ENCODE measurements at regions not wholly inside any gene's neighbourhood (a gene's known extent, or its start where the extent isn't known, plus 50 kb on each side); places are given as distances from the start of the nearest gene placed in this dataset.

DNA sequence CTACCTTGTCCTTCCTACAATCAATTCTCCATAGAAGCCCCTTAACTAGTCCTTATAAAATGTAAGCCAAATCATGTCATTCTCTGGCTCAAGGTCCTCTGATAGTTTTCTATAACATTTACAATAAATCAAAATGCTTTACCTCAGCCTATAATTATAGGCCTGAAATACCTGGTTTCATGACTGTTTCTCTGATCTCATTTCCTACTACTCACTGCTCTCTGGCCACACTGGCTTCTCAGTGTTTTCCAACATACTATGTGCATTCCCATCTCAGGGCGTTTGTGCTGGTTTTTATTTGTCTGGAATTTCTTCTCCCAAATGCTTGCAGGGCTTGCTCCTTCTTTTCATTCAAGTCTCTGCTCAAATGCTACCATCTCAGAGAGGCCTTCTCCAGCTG is 67.9 kb upstream of the MAGI3 start:
- Histone ChIP-seq H3K4me3 (no peak overlapping the region), H3K27me3 (no peaks in the 10 kb centered on the region), H3K36me3 (no peaks in the 10 kb centered on the region), H3K4me1 (no peaks in the 10 kb centered on the region), H3K9me3 (no peaks in the 10 kb centered on the region), H3K27ac (no peak overlapping the region)
- TF ChIP-seq, protein P1, sequence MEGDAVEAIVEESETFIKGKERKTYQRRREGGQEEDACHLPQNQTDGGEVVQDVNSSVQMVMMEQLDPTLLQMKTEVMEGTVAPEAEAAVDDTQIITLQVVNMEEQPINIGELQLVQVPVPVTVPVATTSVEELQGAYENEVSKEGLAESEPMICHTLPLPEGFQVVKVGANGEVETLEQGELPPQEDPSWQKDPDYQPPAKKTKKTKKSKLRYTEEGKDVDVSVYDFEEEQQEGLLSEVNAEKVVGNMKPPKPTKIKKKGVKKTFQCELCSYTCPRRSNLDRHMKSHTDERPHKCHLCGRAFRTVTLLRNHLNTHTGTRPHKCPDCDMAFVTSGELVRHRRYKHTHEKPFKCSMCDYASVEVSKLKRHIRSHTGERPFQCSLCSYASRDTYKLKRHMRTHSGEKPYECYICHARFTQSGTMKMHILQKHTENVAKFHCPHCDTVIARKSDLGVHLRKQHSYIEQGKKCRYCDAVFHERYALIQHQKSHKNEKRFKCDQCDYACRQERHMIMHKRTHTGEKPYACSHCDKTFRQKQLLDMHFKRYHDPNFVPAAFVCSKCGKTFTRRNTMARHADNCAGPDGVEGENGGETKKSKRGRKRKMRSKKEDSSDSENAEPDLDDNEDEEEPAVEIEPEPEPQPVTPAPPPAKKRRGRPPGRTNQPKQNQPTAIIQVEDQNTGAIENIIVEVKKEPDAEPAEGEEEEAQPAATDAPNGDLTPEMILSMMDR (IDR thresholded peaks at IDR 0.05), result no peak
- no peak for DNase-seq (ENCODE audit: low spot score)

DNA sequence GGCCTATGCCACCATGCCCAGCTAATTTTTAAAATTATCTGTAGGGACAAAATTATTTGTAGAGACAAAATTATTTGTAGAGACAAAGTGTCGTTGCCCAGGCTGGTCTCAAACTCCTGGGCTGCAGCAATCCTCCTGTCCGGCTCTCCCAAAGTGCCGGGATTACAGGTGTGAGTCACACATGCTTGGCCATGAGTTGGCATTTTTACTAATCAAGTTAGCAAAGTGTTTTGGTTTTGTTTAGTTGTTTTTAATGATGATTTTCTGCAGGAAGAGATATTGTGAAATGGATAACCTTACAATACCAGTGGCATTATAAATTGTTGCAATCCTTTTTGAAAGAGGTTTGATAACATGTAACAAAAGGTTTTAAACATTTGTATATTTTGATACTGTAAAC is 65.3 kb upstream of the MAGI3 start:
- H3K27me3 ChIP-seq, result no peaks in the 10 kb centered on the region
- H3K4me1 ChIP-seq, result no peaks in the 10 kb centered on the region
- no peaks in the 10 kb centered on the region for H3K36me3 ChIP-seq
- no peaks in the 10 kb centered on the region for H3K9me3 ChIP-seq
- H3K4me3 ChIP-seq, result no peak overlapping the region
- TF ChIP-seq, protein P1 (IDR thresholded peaks at IDR 0.05), result no peak
- no peak overlapping the region for H3K27ac ChIP-seq
- DNase-seq (ENCODE audit: low spot score), result no peak

DNA sequence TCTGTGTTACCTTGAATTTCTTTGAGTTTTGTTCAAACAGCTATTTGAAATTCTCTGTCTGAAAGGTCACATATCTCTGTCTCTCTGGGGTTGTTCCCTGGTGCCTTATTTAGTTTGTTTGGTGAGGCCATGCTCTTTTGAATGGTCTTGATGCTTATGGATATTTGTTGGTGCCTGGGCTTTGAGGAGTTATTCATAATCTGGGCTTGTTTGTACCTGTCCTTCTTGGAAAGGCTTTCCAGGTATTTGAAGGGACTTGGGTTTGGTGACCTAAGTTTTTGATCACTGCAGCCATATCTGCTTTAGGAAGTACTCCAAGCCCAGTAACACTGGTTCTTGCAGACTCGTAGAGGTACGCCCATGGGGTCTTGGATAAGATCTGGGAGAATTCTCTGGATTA is 63.3 kb upstream of the MAGI3 start:
- H3K27ac ChIP-seq, result no peak overlapping the region
- TF ChIP-seq, protein P1 (IDR thresholded peaks at IDR 0.05), result no peak

DNA sequence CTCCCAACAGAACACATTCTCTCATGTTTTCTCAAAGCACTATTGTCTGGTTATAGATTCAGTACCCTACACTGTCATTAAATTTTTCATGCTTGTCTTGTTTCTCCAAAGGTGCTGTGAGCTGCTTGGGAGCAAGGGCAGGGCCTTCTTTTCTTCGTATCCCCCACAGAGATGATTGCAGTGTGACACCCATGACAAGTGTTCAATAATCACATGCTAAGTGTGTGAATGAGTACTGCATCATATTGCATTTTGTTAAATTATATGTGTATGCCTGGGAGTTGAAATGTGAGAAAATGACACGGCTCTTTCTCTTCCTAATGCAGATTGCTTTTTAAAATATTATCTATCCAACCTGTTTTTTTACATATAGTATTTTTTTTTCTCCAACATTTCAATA is 57.3 kb upstream of the MAGI3 start:
- TF ChIP-seq, protein P1 (IDR thresholded peaks at IDR 0.05), result no peak
- Histone ChIP-seq H3K4me3 (no peak overlapping the region), H3K36me3 (no peaks in the 10 kb centered on the region), H3K27me3 (no peaks in the 10 kb centered on the region), H3K27ac (no peak overlapping the region), H3K9me3 (peaks cover 0 to 5% of the 10 kb centered on the region in 2 donors), H3K4me1 (no peaks in the 10 kb centered on the region)
- DNase-seq (ENCODE audit: low spot score), result no peak

More for the DNA sequence above, 63.3 kb upstream of the MAGI3 start:
- DNase-seq (ENCODE audit: low spot score), result no peak
- H3K4me1 ChIP-seq, result no peaks in the 10 kb centered on the region
- no peaks in the 10 kb centered on the region for H3K36me3 ChIP-seq
- no peaks in the 10 kb centered on the region for H3K27me3 ChIP-seq
- H3K9me3 ChIP-seq, result no peaks in the 10 kb centered on the region
- H3K4me3 ChIP-seq, result no peak overlapping the region

DNA sequence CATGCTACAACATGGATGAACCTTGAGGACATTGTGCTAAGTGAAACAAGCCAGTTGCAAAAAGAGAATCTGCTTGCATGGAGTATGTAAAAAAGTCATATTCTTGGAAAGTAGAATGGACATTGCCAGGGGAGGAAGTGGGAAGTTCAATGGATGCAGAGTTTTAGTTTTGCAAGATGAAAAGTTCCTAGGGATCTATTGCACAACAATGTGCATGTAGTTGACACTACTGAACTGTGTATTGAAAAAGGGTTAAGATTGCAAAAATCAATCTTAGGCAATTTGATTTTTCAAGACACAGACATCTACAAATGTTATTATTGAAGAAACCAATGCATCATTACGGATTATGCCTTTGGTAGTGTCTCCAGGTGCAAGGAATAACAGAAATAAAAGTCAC is 50.3 kb upstream of the MAGI3 start:
- H3K9me3 ChIP-seq, result peaks cover 0 to 5% of the 10 kb centered on the region in 2 donors
- H3K4me1 ChIP-seq, result no peaks in the 10 kb centered on the region
- TF ChIP-seq, protein P1 (IDR thresholded peaks at IDR 0.05), result no peak
- no peak overlapping the region for H3K4me3 ChIP-seq
- no peaks in the 10 kb centered on the region for H3K27me3 ChIP-seq
- H3K36me3 ChIP-seq, result no peaks in the 10 kb centered on the region
- H3K27ac ChIP-seq, result no peak overlapping the region
- DNase-seq (ENCODE audit: low spot score), result no peak
